ENCODE measurements at regions not wholly inside any gene's neighbourhood (a gene's known extent, or its start where the extent isn't known, plus 50 kb on each side); places are given as distances from the start of the nearest gene placed in this dataset.

- DNase-seq: no peak
- TF ChIP-seq CTCF (IDR thresholded peaks at IDR 0.05; ENCODE audit: unreplicated experiment): no peak
- CTCF ChIA-PET: no interaction called here
- Mint-ChIP-seq H3K27me3 (ENCODE audit: unreplicated experiment) (no peaks in the 10 kb centered on the region), H3K9me3 (ENCODE audit: low read depth, unreplicated experiment) (no peaks in the 10 kb centered on the region), H3K36me3 (ENCODE audit: insufficient read depth, unreplicated experiment) (no peaks in the 10 kb centered on the region), H3K4me1 (ENCODE audit: low read depth, unreplicated experiment) (no peaks in the 10 kb centered on the region), H3K27ac (ENCODE audit: unreplicated experiment) (no peak overlapping the region), H3K4me3 (ENCODE audit: low read depth, unreplicated experiment) (no peak overlapping the region)
- intact Hi-C loops (cut with micrococcal nuclease; ENCODE audit: unreplicated experiment): no loop called here
- no TSS peak for BruUV-seq (replicated peaks)
Measured at GRCh38 chr4:116702949-116703348, 382.4 kb downstream of the TRAM1L1 start.

GRCh38 chr4:116688536-116688935, 396.8 kb downstream of the TRAM1L1 start:
- no TSS peak for BruUV-seq (replicated peaks)
- Mint-ChIP-seq H3K36me3 (ENCODE audit: insufficient read depth, unreplicated experiment) (no peaks in the 10 kb centered on the region), H3K4me1 (ENCODE audit: low read depth, unreplicated experiment) (no peaks in the 10 kb centered on the region), H3K9me3 (ENCODE audit: low read depth, unreplicated experiment) (no peaks in the 10 kb centered on the region), H3K27me3 (ENCODE audit: unreplicated experiment) (no peaks in the 10 kb centered on the region), H3K27ac (ENCODE audit: unreplicated experiment) (no peak overlapping the region), H3K4me3 (ENCODE audit: low read depth, unreplicated experiment) (no peak overlapping the region)
- no peak for DNase-seq
- CTCF ChIA-PET: no interaction called here
- intact Hi-C loops (cut with micrococcal nuclease; ENCODE audit: unreplicated experiment): no loop called here
- no peak for TF ChIP-seq CTCF (IDR thresholded peaks at IDR 0.05; ENCODE audit: unreplicated experiment)

- H3K9me3 Mint-ChIP-seq (ENCODE audit: low read depth, unreplicated experiment): peaks cover 2% of the 10 kb centered on the region
- TF ChIP-seq CTCF (IDR thresholded peaks at IDR 0.05; ENCODE audit: unreplicated experiment): no peak
- no peaks in the 10 kb centered on the region for H3K4me1 Mint-ChIP-seq (ENCODE audit: low read depth, unreplicated experiment)
- no peaks in the 10 kb centered on the region for H3K27me3 Mint-ChIP-seq (ENCODE audit: unreplicated experiment)
- intact Hi-C loops (cut with micrococcal nuclease; ENCODE audit: unreplicated experiment): loop anchor here (5.0 kb wide), 1 partner anchor 676 kb away; no protein-coding TSS in a partner anchor
- CTCF ChIA-PET: no interaction called here
- no peaks in the 10 kb centered on the region for H3K36me3 Mint-ChIP-seq (ENCODE audit: insufficient read depth, unreplicated experiment)
- no peak overlapping the region for H3K4me3 Mint-ChIP-seq (ENCODE audit: low read depth, unreplicated experiment)
- no TSS peak for BruUV-seq (replicated peaks)
- no peak for DNase-seq
- H3K27ac Mint-ChIP-seq (ENCODE audit: unreplicated experiment): no peak overlapping the region
Measured at GRCh38 chr4:116668190-116668589, 417.2 kb downstream of the TRAM1L1 start.

- Mint-ChIP-seq H3K4me1 (ENCODE audit: low read depth, unreplicated experiment) (no peaks in the 10 kb centered on the region), H3K4me3 (ENCODE audit: low read depth, unreplicated experiment) (no peak overlapping the region), H3K9me3 (ENCODE audit: low read depth, unreplicated experiment) (peaks cover 2% of the 10 kb centered on the region), H3K36me3 (ENCODE audit: insufficient read depth, unreplicated experiment) (no peaks in the 10 kb centered on the region), H3K27me3 (ENCODE audit: unreplicated experiment) (no peaks in the 10 kb centered on the region), H3K27ac (ENCODE audit: unreplicated experiment) (no peak overlapping the region)
- no TSS peak for BruUV-seq (replicated peaks)
- intact Hi-C loops (cut with micrococcal nuclease; ENCODE audit: unreplicated experiment): loop anchor here (5.0 kb wide), 1 partner anchor 673 kb away; no protein-coding TSS in a partner anchor
- CTCF ChIA-PET: no interaction called here
- TF ChIP-seq CTCF (IDR thresholded peaks at IDR 0.05; ENCODE audit: unreplicated experiment): no peak
- no peak for DNase-seq
Measured at GRCh38 chr4:116665716-116666115, 419.7 kb downstream of the TRAM1L1 start.
